ENCODE measurements at regions not wholly inside any gene's neighbourhood (a gene's known extent, or its start where the extent isn't known, plus 50 kb on each side); places are given as distances from the start of the nearest gene placed in this dataset.

- no peak for DNase-seq (ENCODE audit: extremely low read depth in 1 of 11, low read depth in 9 of 11, low spot score in 4 of 11)
Measured at GRCh38 chr4:31126881-31127398, 406.8 kb downstream of the PCDH7 start.

DNA sequence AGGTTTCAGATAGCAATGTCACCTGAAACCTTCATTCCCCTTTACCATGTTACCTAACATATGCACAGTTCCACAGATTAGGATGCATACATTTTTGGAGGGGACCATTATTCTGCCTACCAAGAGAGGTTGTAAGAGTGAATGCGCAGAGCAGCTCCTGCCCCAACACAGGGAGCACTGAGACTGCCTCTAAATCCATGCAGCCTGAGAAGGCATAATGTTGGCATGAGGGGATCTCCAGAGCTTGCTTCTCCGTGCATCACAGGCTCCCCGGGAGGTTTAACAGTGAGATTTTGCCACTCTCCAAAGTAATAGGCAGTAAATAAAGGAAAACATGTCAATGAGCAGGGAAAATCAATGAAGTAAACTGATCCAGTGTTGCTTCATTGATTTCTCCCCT lies 410.8 kb downstream of the PCDH7 start:
- DNase-seq (ENCODE audit: extremely low read depth in 1 of 11, low read depth in 9 of 11, low spot score in 4 of 11), result no peak

DNA sequence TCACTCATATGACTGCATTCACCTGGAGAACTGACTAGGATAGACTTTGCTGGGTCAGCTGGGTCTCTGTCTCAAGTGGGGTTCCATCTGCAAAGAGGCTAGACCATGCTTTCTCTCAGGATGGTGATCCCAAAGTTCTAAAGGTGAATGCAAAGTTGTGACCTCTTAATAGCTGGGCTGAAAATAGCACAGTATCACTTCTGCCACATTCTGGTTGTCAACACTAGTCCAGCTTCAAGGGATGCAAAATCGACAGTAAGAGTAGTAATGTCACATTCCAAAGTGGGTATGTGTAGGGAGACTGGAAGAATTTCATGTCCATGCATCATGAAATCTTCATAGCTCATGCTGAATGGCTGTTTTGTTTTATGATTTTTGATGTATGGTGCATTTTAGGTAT lies 414.6 kb downstream of the PCDH7 start:
- DNase-seq (ENCODE audit: extremely low read depth in 1 of 11, low read depth in 9 of 11, low spot score in 4 of 11), result no peak

DNA sequence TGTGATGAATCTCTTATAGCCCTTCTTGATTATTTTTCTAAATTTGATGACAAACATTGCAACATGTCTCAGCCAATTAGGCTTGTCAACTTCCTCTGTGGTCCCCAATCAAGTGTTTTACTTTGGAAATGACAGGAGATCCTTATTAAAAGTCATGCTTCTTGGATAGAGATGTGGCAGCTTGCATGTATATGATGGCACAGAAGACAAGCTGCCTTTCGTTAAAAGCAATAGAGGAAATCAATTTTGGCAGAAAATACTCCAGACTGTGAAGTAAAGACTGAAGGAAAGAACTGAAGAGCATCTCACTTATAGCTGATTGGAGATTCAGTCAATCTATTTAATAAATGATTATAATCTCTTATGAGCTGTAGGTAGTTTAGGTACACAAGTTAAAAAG lies 419.6 kb downstream of the PCDH7 start:
- DNase-seq (ENCODE audit: extremely low read depth in 1 of 11, low read depth in 9 of 11, low spot score in 4 of 11), result no peak

- no peak for DNase-seq (ENCODE audit: extremely low read depth in 1 of 11, low read depth in 9 of 11, low spot score in 4 of 11)
Measured at GRCh38 chr4:31141095-31141831, 421.1 kb downstream of the PCDH7 start.

- no peak for DNase-seq (ENCODE audit: extremely low read depth in 1 of 11, low read depth in 9 of 11, low spot score in 4 of 11)
Measured at GRCh38 chr4:31141832-31142142, 421.6 kb downstream of the PCDH7 start.

DNA sequence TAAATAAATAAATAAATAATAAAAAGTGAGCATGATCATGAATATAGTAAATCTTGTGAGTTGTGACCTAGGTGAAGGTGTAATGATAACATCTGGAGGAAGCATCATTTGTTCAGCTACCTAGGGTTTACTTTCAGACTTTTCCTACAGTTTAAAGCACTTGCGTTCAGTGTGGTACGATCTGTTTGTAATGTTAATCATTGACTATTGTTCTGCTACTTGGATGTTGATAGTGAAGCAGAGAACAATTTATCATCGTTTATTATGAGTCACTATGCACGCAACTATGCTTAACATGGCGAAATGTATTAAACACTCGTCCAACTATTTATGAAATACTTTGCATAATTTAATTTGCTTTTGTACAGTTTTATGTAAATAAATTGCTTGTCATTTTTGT lies 426.2 kb downstream of the PCDH7 start:
- DNase-seq (ENCODE audit: extremely low read depth in 1 of 11, low read depth in 9 of 11, low spot score in 4 of 11), result no peak

DNA sequence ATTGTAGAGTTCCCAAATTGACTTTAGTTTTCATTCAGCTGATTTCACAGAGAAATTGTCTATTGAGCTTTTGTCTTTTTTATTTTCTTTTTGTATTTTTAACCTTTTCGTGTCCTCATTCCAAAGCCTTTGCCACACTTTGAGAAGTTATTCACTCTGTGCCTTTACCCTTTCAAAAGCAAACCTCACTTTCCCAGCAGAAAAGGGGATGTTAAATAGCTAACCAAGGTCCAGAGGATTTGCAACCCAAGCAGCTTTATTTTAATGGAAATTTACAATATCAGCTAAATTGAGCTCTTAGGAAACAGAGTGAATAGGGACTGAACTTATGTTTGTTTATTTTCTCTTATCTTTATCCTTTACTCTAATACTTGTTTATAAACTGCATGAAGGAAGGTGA lies 428.8 kb downstream of the PCDH7 start:
- no peak for DNase-seq (ENCODE audit: extremely low read depth in 1 of 11, low read depth in 9 of 11, low spot score in 4 of 11)

DNA sequence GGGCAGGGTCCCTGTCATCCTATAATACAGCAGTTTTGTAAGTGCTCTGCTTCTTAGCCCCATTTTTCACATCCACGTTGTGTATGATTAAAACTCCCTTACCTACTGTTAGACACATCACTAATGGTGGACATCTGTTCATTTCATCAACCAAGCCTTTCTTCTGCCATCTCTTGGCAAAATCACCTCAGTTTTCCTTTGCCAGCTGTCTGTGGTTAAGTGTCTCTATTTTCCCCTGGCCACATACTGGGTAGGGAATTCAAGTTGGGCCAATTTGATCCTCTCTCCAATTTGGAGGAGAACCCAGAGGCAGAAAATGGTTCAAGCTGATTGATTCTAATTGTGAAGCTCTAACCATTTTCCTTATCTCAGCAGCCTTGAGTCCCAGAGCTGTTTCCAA lies 436.1 kb downstream of the PCDH7 start:
- no peak for DNase-seq (ENCODE audit: extremely low read depth in 1 of 11, low read depth in 9 of 11, low spot score in 4 of 11)

GRCh38 chr4:31160146-31160545 lies 440.0 kb downstream of the PCDH7 start:
- no peak for DNase-seq (ENCODE audit: extremely low read depth in 1 of 11, low read depth in 9 of 11, low spot score in 4 of 11)

DNA sequence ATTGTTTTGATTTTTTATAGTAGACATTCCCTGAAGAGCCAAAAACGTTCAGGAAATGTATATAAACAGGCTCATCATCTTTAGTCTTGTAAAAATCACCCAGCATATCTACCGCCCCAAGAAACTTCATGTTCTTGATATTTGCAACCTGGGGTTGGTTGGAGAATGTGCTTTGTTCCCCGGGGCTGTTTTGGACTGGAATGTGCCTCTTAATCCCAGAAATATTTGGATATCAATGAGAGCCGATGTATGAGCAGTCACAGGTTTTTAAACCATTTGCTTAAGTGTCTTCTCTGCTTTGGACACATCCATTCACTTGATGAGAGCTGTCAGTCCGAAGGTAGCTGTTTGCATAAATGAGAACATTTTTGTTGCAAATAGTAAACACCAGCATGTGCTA lies 449.7 kb downstream of the PCDH7 start:
- DNase-seq (ENCODE audit: extremely low read depth in 1 of 11, low read depth in 9 of 11, low spot score in 4 of 11), result no peak

DNA sequence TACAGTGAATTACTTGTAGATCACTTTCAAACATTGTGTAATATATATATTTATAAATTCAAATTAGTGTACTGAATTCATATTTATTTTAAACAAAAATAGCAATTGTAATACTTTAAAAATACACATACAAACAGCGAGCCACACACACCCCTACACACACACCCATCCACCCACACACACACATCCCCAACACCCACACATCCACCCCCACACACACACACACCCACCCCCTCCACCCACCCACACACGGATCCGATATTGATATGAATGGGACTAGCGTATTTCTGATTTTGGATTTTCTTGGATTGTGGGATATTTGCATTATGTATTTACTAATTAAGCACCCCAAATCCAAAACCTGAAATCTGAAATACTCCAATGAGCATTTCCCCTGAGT lies 451.2 kb downstream of the PCDH7 start:
- DNase-seq (ENCODE audit: extremely low read depth in 1 of 11, low read depth in 9 of 11, low spot score in 4 of 11), result no peak

- no peak for DNase-seq (ENCODE audit: extremely low read depth in 1 of 11, low read depth in 9 of 11, low spot score in 4 of 11)
Measured at GRCh38 chr4:31175242-31175910, 455.2 kb downstream of the PCDH7 start.

DNA sequence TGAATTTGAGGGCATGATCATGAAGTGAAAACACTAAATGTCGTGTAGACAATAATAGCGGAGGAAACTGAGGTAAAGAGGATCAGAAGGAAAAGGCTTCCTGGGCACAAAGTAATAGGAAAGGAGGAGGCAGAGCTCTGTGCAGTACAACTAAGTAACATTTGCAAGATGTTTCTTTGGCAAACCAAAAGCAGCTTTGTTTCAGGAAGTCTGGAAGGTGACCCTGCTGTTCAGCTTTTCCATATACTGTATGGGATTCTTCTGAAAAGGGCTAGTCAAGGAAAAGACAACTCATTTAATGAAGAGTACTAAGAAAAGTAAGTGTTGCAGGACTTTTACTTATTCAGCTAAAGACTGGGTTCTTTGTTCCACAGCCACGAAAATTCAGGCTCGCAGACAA lies 463.1 kb downstream of the PCDH7 start:
- no peak for DNase-seq (ENCODE audit: extremely low read depth in 1 of 11, low read depth in 9 of 11, low spot score in 4 of 11)

GRCh38 chr4:31185014-31185585 lies 464.9 kb downstream of the PCDH7 start:
- DNase-seq (ENCODE audit: extremely low read depth in 1 of 11, low read depth in 9 of 11, low spot score in 4 of 11), result no peak

- DNase-seq (ENCODE audit: extremely low read depth in 1 of 11, low read depth in 9 of 11, low spot score in 4 of 11), result no peak
Measured at GRCh38 chr4:31187979-31188378, 467.8 kb downstream of the PCDH7 start.

GRCh38 chr4:31189938-31190337 lies 469.8 kb downstream of the PCDH7 start:
- DNase-seq (ENCODE audit: extremely low read depth in 1 of 11, low read depth in 9 of 11, low spot score in 4 of 11), result no peak

DNA sequence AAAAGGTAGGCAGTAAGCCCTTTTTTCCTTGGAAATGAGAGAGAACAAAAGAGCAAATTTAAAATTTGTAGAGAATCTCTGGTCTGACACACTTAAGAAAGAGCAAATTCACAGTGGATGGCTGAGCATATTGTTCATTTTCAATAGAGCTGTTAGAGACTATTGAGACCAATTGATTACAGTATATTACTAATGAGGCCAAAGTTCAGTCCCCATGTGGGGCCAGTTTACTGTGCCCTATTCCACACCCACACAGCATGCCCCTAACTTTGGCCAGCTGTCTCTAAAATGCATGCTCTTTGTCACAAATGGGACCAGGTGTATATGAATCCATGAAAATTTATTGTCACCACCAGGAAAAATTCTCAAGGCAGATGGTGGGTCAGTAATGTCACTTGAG lies 470.5 kb downstream of the PCDH7 start:
- DNase-seq (ENCODE audit: extremely low read depth in 1 of 11, low read depth in 9 of 11, low spot score in 4 of 11), result no peak

DNA sequence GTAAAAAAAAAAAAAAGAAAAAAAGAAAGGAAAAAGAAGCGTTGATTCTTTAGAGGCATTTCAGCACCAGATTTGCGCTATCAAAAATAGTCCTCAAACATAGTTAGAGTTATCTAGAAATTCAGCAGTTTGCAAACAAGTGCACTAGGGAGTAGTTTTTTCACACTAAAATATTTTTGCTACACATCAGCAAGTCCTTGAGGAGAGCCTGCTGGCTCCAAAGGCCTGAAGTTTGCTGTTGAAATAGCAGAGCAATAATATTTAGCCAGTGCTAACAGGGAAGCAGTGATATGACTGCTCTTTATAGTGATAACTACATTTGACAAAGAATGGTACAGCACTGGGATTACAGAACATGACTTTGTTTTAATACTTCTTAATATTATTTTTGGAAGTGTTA lies 472.2 kb downstream of the PCDH7 start:
- peak in 2 of 11 donors; percentile 3 to 5 for DNase-seq (ENCODE audit: extremely low read depth in 1 of 11, low read depth in 9 of 11, low spot score in 4 of 11)

DNA sequence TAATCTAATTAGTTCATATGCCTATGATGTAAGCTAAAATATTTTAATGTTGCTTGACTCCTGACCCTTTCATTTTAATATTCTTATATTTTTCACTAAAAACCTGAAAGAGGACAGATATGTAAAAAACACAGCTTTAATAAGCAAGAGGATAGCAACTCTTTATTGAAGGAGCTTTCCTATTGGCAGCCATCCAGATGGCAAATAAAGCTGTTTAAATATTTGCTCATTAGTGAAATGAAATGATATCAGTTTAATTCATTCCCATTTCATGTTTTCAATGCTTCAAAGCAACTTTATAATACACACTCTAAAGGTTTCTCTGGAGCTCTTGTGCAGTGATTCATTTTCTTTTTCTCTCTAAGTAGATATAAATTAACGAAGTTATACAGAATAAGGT lies 473.4 kb downstream of the PCDH7 start:
- DNase-seq (ENCODE audit: extremely low read depth in 1 of 11, low read depth in 9 of 11, low spot score in 4 of 11), result no peak

DNA sequence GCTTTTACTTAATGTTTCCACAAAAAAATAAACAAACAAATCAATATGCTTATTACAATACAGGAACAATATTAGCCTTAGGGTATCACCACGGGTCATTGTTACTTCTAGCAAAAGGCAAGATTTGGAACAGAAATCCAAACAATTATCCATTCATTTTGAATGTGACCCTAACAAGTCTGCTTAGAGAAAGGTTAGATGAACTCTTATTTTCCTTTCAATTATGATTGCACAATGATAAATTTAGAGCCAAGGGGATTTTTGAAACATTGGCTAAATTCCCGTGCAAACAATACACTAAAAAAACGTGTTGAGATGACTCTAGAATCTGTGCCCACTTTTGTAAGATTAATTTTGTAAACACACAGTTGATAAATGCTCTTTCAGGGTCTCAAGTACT lies 474.7 kb downstream of the PCDH7 start:
- DNase-seq (ENCODE audit: extremely low read depth in 1 of 11, low read depth in 9 of 11, low spot score in 4 of 11), result no peak
